ENCODE measurements at regions not wholly inside any gene's neighbourhood (a gene's known extent, or its start where the extent isn't known, plus 50 kb on each side); places are given as distances from the start of the nearest gene placed in this dataset.
A peak's percentile ranks its signal among the peaks of the same experiment; 100 is the strongest.

DNA sequence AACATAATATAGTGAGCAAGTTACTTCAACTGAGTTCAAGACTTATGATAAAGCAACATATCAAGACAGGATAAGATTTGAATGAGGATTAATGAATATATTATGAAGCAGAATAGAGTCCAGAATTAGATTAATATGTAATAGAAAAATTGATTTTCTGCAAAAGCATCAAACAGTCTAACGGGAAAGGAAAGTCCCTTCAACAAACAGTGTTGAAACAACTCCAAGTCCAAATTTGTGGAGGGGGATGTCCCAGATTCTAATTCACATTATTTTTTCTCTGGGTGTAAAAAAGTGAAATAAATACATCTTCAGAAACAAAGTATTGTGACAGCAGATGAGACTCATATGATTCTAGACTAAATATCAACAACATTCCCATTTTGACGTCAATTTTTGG is 289.7 kb downstream of the C6orf118 start:
- H3K9me3 Mint-ChIP-seq (ENCODE audit: unreplicated experiment), result peaks cover 28% of the 10 kb centered on the region
- TF ChIP-seq, protein P1, sequence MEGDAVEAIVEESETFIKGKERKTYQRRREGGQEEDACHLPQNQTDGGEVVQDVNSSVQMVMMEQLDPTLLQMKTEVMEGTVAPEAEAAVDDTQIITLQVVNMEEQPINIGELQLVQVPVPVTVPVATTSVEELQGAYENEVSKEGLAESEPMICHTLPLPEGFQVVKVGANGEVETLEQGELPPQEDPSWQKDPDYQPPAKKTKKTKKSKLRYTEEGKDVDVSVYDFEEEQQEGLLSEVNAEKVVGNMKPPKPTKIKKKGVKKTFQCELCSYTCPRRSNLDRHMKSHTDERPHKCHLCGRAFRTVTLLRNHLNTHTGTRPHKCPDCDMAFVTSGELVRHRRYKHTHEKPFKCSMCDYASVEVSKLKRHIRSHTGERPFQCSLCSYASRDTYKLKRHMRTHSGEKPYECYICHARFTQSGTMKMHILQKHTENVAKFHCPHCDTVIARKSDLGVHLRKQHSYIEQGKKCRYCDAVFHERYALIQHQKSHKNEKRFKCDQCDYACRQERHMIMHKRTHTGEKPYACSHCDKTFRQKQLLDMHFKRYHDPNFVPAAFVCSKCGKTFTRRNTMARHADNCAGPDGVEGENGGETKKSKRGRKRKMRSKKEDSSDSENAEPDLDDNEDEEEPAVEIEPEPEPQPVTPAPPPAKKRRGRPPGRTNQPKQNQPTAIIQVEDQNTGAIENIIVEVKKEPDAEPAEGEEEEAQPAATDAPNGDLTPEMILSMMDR (IDR thresholded peaks at IDR 0.05; ENCODE audit: insufficient read depth in 1 of 2, low read depth in 1 of 2, low read length in 1 of 2, severe bottlenecking in 1 of 2, unreplicated experiment in 1 of 2), result no peak
- Histone ChIP-seq H3K27me3 (replicated peaks; ENCODE audit: control insufficient read depth, insufficient read depth, low read length) (no peaks in the 10 kb centered on the region), H3K4me3 (ENCODE audit: low read depth, low read length) (no peak overlapping the region), H3K4me1 (no peaks in the 10 kb centered on the region), H3K36me3 (ENCODE audit: control insufficient read depth, insufficient read depth, low read length) (no peaks in the 10 kb centered on the region), H3K9me3 (no peaks in the 10 kb centered on the region)
- H3K4me1 Mint-ChIP-seq (ENCODE audit: low read depth, unreplicated experiment), result no peaks in the 10 kb centered on the region
- BruUV-seq (replicated peaks), result no TSS peak
- DNase-seq, result no peak
- H3K4me3 Mint-ChIP-seq (ENCODE audit: unreplicated experiment), result no peak overlapping the region
- no peaks in the 10 kb centered on the region for H3K36me3 Mint-ChIP-seq (ENCODE audit: insufficient read depth, unreplicated experiment)
- intact Hi-C loops (cut with micrococcal nuclease; ENCODE audit: unreplicated experiment), result no loop called here
- H3K27ac Mint-ChIP-seq (ENCODE audit: unreplicated experiment), result no peak overlapping the region
- no peaks in the 10 kb centered on the region for H3K27me3 Mint-ChIP-seq (ENCODE audit: insufficient read depth, unreplicated experiment)
- ChIA-PET POLR2A (no interaction called here), CTCF (no interaction called here)

DNA sequence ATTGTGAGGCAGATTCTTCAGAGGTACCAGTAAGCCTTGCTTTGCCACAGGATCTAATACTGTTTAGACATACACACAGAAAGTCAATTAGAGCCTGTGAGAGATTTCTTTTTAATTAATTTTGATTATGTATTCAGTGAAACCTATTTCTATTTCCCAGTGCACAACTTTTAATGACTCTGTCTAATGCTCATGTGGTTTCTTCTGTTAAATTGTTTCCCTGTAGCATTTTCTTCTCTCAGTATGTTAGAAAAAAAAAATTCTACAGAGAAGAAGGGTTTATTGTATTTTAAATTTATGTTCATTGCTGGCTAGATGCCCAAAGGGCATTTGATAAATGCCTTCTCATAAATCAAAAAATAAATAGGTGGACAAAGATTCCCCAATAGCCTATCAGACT is 293.7 kb downstream of the C6orf118 start:
- no peaks in the 10 kb centered on the region; the same call in 1 of the 2 replicates for H3K9me3 ChIP-seq
- no peak overlapping the region for H3K4me3 ChIP-seq (ENCODE audit: low read depth, low read length)
- TF ChIP-seq, protein P1 (IDR thresholded peaks at IDR 0.05; ENCODE audit: insufficient read depth in 1 of 2, low read depth in 1 of 2, low read length in 1 of 2, severe bottlenecking in 1 of 2, unreplicated experiment in 1 of 2), result no peak
- H3K36me3 Mint-ChIP-seq (ENCODE audit: insufficient read depth, unreplicated experiment), result no peaks in the 10 kb centered on the region
- H3K4me1 Mint-ChIP-seq (ENCODE audit: low read depth, unreplicated experiment), result peaks cover 18% of the 10 kb centered on the region
- no peaks in the 10 kb centered on the region for H3K36me3 ChIP-seq (ENCODE audit: control insufficient read depth, insufficient read depth, low read length)
- BruUV-seq (replicated peaks), result no TSS peak
- ChIA-PET POLR2A (no interaction called here), CTCF (no interaction called here)
- peaks cover 30% of the 10 kb centered on the region for H3K9me3 Mint-ChIP-seq (ENCODE audit: unreplicated experiment)
- no peak overlapping the region for H3K27ac Mint-ChIP-seq (ENCODE audit: unreplicated experiment)
- DNase-seq, result no peak
- H3K4me1 ChIP-seq, result peaks cover 16% of the 10 kb centered on the region
- intact Hi-C loops (cut with micrococcal nuclease; ENCODE audit: unreplicated experiment), result no loop called here
- H3K27me3 Mint-ChIP-seq (ENCODE audit: insufficient read depth, unreplicated experiment), result no peaks in the 10 kb centered on the region
- no peaks in the 10 kb centered on the region for H3K27me3 ChIP-seq (replicated peaks; ENCODE audit: control insufficient read depth, insufficient read depth, low read length)
- no peak overlapping the region for H3K4me3 Mint-ChIP-seq (ENCODE audit: unreplicated experiment)

DNA sequence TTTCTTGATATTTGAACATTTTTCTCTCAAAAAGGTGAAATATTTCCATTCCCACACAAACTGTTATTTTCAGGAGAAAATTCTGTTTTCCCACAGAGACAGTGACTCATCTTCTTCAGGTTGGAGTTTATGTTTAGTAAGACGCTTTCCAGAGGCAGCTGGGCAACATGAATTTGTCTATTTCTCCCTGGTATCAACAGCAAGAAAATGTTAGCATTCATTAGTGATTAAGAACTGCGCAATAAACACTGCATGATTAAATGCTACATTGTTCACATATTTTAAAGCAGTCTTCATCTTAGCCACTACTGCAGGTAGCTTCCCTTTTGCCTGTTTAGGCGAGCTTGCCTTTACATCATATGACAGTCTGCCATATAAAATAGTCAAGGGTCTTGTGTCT is 295.7 kb downstream of the C6orf118 start:
- CTCF ChIA-PET, result no interaction called here
- POLR2A ChIA-PET, result no interaction called here

More for the DNA sequence above, 295.7 kb downstream of the C6orf118 start:
- Histone ChIP-seq H3K4me1 (peaks cover 27% of the 10 kb centered on the region), H3K9me3 (no peaks in the 10 kb centered on the region; the same call in 1 of the 2 replicates), H3K27me3 (replicated peaks; ENCODE audit: control insufficient read depth, insufficient read depth, low read length) (no peaks in the 10 kb centered on the region), H3K4me3 (ENCODE audit: low read depth, low read length) (no peak overlapping the region), H3K36me3 (ENCODE audit: control insufficient read depth, insufficient read depth, low read length) (no peaks in the 10 kb centered on the region)
- peaks cover 40% of the 10 kb centered on the region for H3K9me3 Mint-ChIP-seq (ENCODE audit: unreplicated experiment)
- peak overlapping the region; percentile 19 for H3K27ac Mint-ChIP-seq (ENCODE audit: unreplicated experiment)
- TF ChIP-seq, protein P1 (IDR thresholded peaks at IDR 0.05; ENCODE audit: insufficient read depth in 1 of 2, low read depth in 1 of 2, low read length in 1 of 2, severe bottlenecking in 1 of 2, unreplicated experiment in 1 of 2), result no peak
- no peak overlapping the region for H3K4me3 Mint-ChIP-seq (ENCODE audit: unreplicated experiment)
- H3K36me3 Mint-ChIP-seq (ENCODE audit: insufficient read depth, unreplicated experiment), result no peaks in the 10 kb centered on the region
- no peaks in the 10 kb centered on the region for H3K27me3 Mint-ChIP-seq (ENCODE audit: insufficient read depth, unreplicated experiment)
- no peak for DNase-seq
- no TSS peak for BruUV-seq (replicated peaks)
- peaks cover 28% of the 10 kb centered on the region for H3K4me1 Mint-ChIP-seq (ENCODE audit: low read depth, unreplicated experiment)
- intact Hi-C loops (cut with micrococcal nuclease; ENCODE audit: unreplicated experiment), result no loop called here

Data from Caco-2 (cell line).